ENCODE measurements at regions not wholly inside any gene's neighbourhood (a gene's known extent, or its start where the extent isn't known, plus 50 kb on each side); places are given as distances from the start of the nearest gene placed in this dataset.

GRCh38 chr14:25518364-25518763, 468.4 kb upstream of the STXBP6 start:
- Histone ChIP-seq H3K27ac (ENCODE audit: low read depth in 2 of 2, low read length in 2 of 2) (no peak overlapping the region), H3K9ac (ENCODE audit: low read length in 3 of 3) (no peak overlapping the region), H3K9me3 (ENCODE audit: control insufficient read depth in 2 of 3, insufficient read depth in 1 of 3, low read length in 3 of 3) (no peaks in the 10 kb centered on the region), H3K4me3 (ENCODE audit: low read length in 3 of 3) (no peak overlapping the region), H3K36me3 (ENCODE audit: control insufficient read depth in 2 of 3, insufficient read depth in 3 of 3, low read length in 3 of 3) (no peaks in the 10 kb centered on the region), H3K27me3 (ENCODE audit: control insufficient read depth, insufficient read depth, low read length) (no peaks in the 10 kb centered on the region), H3K4me1 (ENCODE audit: control insufficient read depth in 2 of 3, insufficient read depth in 2 of 3, low read depth in 1 of 3, low read length in 3 of 3) (no peaks in the 10 kb centered on the region)
- FAIRE-seq (no peak), DNase-seq (no peak)
- no peak for TF ChIP-seq CTCF (IDR thresholded peaks at IDR 0.05; ENCODE audit: borderline replicate concordance, extremely low read depth, insufficient read depth)
- intact Hi-C loops (cut with DNase I) = no loop called here

GRCh38 chr14:25516838-25517237, 466.9 kb upstream of the STXBP6 start:
- no peak overlapping the region for H3K27ac ChIP-seq (ENCODE audit: low read depth in 2 of 2, low read length in 2 of 2)
- no peaks in the 10 kb centered on the region for H3K36me3 ChIP-seq (ENCODE audit: control insufficient read depth in 2 of 3, insufficient read depth in 3 of 3, low read length in 3 of 3)
- no peaks in the 10 kb centered on the region for H3K4me1 ChIP-seq (ENCODE audit: control insufficient read depth in 2 of 3, insufficient read depth in 2 of 3, low read depth in 1 of 3, low read length in 3 of 3)
- no peak overlapping the region for H3K9ac ChIP-seq (ENCODE audit: low read length in 3 of 3)
- no peak for FAIRE-seq
- no peak for TF ChIP-seq CTCF (IDR thresholded peaks at IDR 0.05; ENCODE audit: borderline replicate concordance, extremely low read depth, insufficient read depth)
- peak in 2 of 5 donors; percentile 13 to 27 for DNase-seq
- intact Hi-C loops (cut with DNase I) = no loop called here
- no peak overlapping the region for H3K4me3 ChIP-seq (ENCODE audit: low read length in 3 of 3)
- no peaks in the 10 kb centered on the region for H3K27me3 ChIP-seq (ENCODE audit: control insufficient read depth, insufficient read depth, low read length)
- H3K9me3 ChIP-seq (ENCODE audit: control insufficient read depth in 2 of 3, insufficient read depth in 1 of 3, low read length in 3 of 3) = peaks cover 0 to 4% (median 0%) of the 10 kb centered on the region in 3 donors

- no peak for FAIRE-seq
- no peaks in the 10 kb centered on the region for H3K27me3 ChIP-seq (ENCODE audit: control insufficient read depth, insufficient read depth, low read length)
- no peak overlapping the region for H3K4me3 ChIP-seq (ENCODE audit: low read length in 3 of 3)
- no peak for DNase-seq
- H3K4me1 ChIP-seq (ENCODE audit: control insufficient read depth in 2 of 3, insufficient read depth in 2 of 3, low read depth in 1 of 3, low read length in 3 of 3) = no peaks in the 10 kb centered on the region
- intact Hi-C loops (cut with DNase I) = no loop called here
- no peak overlapping the region for H3K9ac ChIP-seq (ENCODE audit: low read length in 3 of 3)
- peaks cover 0 to 5% (median 0%) of the 10 kb centered on the region in 3 donors for H3K9me3 ChIP-seq (ENCODE audit: control insufficient read depth in 2 of 3, insufficient read depth in 1 of 3, low read length in 3 of 3)
- TF ChIP-seq CTCF (IDR thresholded peaks at IDR 0.05; ENCODE audit: borderline replicate concordance, extremely low read depth, insufficient read depth) = no peak
- no peak overlapping the region for H3K27ac ChIP-seq (ENCODE audit: low read depth in 2 of 2, low read length in 2 of 2)
- no peaks in the 10 kb centered on the region for H3K36me3 ChIP-seq (ENCODE audit: control insufficient read depth in 2 of 3, insufficient read depth in 3 of 3, low read length in 3 of 3)
Observed at GRCh38 chr14:25508845-25509244, 458.9 kb upstream of the STXBP6 start.

- FAIRE-seq = no peak
- intact Hi-C loops (cut with DNase I) = no loop called here
- no peak for TF ChIP-seq CTCF (IDR thresholded peaks at IDR 0.05; ENCODE audit: borderline replicate concordance, extremely low read depth, insufficient read depth)
Observed at GRCh38 chr14:25501749-25502148, 451.8 kb upstream of the STXBP6 start.

More at GRCh38 chr14:25501749-25502148, 451.8 kb upstream of the STXBP6 start:
- Histone ChIP-seq H3K9me3 (ENCODE audit: control insufficient read depth in 2 of 3, insufficient read depth in 1 of 3, low read length in 3 of 3) (no peaks in the 10 kb centered on the region), H3K36me3 (ENCODE audit: control insufficient read depth in 2 of 3, insufficient read depth in 3 of 3, low read length in 3 of 3) (no peaks in the 10 kb centered on the region), H3K4me3 (ENCODE audit: low read length in 3 of 3) (no peak overlapping the region), H3K4me1 (ENCODE audit: control insufficient read depth in 2 of 3, insufficient read depth in 2 of 3, low read depth in 1 of 3, low read length in 3 of 3) (no peaks in the 10 kb centered on the region), H3K9ac (ENCODE audit: low read length in 3 of 3) (no peak overlapping the region), H3K27me3 (ENCODE audit: control insufficient read depth, insufficient read depth, low read length) (no peaks in the 10 kb centered on the region), H3K27ac (ENCODE audit: low read depth in 2 of 2, low read length in 2 of 2) (no peak overlapping the region)
- DNase-seq = no peak
